NCI-H460 (cell line): ENCODE measurements at regions not wholly inside any gene's neighbourhood (a gene's known extent, or its start where the extent isn't known, plus 50 kb on each side); places are given as distances from the start of the nearest gene placed in this dataset.
A peak's percentile ranks its signal among the peaks of the same experiment; 100 is the strongest.

ENCODE experiments used
- DNase-seq: peaks from one replicate; pipeline ENCODE4 v3.0.0-alpha.2; 2016; ENCODE audit warnings: low read depth; ENCODE audit errors: extremely low read depth

- DNase-seq: no peak
These were observed 56.0 kb downstream of the EN1 start for GRCh38 chr2:118791483-118791882.

GRCh38 chr2:118786746-118787145, 60.7 kb downstream of the EN1 start:
- DNase-seq: no peak

GRCh38 chr2:118784860-118785259, 62.6 kb downstream of the EN1 start:
- DNase-seq: no peak

GRCh38 chr2:118779362-118779761, 68.1 kb downstream of the EN1 start:
- no peak for DNase-seq

GRCh38 chr2:118774458-118775133, 72.9 kb downstream of the EN1 start:
- peak; percentile 30 for DNase-seq

- DNase-seq: no peak
These were observed 73.6 kb downstream of the EN1 start for GRCh38 chr2:118773826-118774225.

GRCh38 chr2:118772487-118773200, 74.8 kb downstream of the EN1 start:
- no peak for DNase-seq

- DNase-seq: no peak
These were observed 77.6 kb downstream of the EN1 start for GRCh38 chr2:118769707-118770400.

GRCh38 chr2:118766871-118767270, 80.6 kb downstream of the EN1 start:
- DNase-seq: no peak

GRCh38 chr2:118764855-118765254, 82.6 kb downstream of the EN1 start:
- DNase-seq: no peak

GRCh38 chr2:118763797-118764196, 83.7 kb downstream of the EN1 start:
- no peak for DNase-seq

GRCh38 chr2:118762290-118762689, 85.2 kb downstream of the EN1 start:
- no peak for DNase-seq

- DNase-seq: no peak
These were observed 85.7 kb downstream of the EN1 start for GRCh38 chr2:118761771-118762170.

GRCh38 chr2:118755901-118756300, 91.5 kb downstream of the EN1 start:
- DNase-seq: no peak

GRCh38 chr2:118755384-118755783, 92.1 kb downstream of the EN1 start:
- DNase-seq: no peak

- no peak for DNase-seq
These were observed 94.6 kb downstream of the EN1 start for GRCh38 chr2:118752762-118753429.

GRCh38 chr2:118750959-118751565, 96.4 kb downstream of the EN1 start:
- DNase-seq: no peak

- DNase-seq: no peak
These were observed 99.1 kb downstream of the EN1 start for GRCh38 chr2:118748245-118748885.

GRCh38 chr2:118747637-118748036, 99.8 kb downstream of the EN1 start:
- no peak for DNase-seq

- DNase-seq: no peak
These were observed 100.4 kb downstream of the EN1 start for GRCh38 chr2:118747066-118747465.
